A172 (cell line): ENCODE measurements at regions not wholly inside any gene's neighbourhood (a gene's known extent, or its start where the extent isn't known, plus 50 kb on each side); places are given as distances from the start of the nearest gene placed in this dataset.
"Not testable (repeated sequence)": the region's sequence is repeated elsewhere in the genome, so short reads cannot be mapped to it uniquely, and the experiment has no call there.

Experiments used
- DNase-seq: peaks from one replicate; pipeline ENCODE4 v3.0.0-alpha.2; 2015; ENCODE audit warnings: low spot score

DNA sequence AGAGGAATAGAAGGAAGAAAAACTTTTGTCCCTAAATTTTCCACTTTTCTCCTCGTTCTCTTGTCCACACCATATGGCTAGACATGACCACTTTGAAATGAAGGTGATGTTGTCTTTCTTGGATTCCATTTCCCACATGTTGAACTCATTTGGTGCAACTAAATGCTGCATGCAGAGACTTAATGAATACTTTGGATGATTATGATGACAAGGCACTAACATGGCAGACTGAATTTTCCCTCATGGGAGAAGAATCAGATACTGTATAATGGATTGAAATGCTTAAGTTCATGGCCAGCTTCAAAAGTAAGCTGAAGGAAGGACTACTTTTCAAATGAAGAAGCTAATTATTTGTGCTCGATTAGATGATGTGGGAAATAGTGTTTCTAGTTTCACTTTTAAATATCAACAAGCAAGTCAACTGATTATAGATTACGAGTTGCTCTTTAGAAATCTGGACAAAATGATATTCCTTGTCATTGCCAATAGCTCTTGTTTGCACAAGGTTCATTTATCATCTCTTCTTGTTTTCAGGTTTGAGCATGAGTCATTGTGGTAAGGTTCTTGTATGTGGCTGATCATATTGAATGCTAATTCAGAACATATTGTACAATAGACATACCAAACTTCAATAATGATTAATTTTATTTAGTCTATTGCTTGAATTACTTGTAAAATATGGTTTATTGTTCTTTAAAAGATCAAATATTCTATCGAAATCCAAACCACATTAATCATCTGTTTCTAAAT is 501.3 kb upstream of the FTMT start:
- DNase-seq: no peak

DNA sequence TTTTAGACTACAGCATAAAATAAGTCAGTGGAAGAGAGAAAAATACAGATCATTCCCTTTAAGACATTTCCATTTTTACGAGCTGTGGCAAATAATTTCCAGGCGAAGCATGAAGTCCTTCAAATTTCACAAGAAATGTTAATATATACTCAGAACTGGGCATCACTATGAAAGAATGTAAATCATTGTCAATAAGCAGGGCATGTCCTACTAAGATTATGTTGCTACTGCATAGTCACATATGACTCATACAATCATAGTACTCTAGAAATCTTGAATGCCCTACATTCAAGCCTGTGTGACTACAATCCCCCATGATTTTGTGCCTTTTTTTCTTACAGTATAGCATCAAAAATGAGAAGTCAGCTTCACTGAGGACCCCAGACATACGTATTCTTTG is 485.2 kb upstream of the FTMT start:
- DNase-seq: peak; percentile 48

DNA sequence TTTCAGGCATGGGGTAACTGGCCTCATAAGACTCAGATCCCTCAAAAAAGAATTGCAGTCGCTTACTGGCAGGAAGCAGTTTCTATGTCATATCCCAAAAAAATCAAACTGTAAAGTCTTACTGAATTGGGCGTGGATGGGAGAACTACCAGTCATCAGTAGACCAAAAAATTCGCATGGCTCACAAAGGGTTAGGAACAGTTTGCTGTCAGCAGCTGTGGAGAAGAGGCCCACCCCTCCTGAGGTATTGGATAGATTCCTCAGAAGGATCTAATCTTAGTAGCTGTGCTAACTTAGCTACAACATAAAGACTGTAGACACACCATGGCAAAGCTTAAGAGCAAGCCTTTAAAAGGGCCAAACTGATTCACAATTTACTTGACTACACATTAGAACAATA is 478.3 kb upstream of the FTMT start:
- no peak for DNase-seq

DNA sequence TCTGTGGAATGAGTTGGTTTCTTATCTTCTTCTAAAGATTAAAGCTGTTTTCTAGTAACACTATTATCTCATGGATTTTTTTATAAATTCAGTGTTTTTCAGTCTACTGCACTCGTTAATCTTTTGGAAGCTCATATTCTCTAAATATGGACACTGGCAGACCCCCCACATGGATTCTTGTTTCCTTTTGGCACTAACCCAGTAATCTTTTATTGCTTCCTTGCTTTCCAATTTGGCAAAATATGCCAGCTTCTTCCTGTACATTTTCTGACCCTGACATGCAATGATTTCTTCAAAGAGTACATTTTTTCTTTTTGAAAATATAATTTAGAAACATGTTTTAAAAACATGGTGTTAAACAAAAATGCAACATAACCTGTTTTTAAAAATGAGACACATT is 474.2 kb upstream of the FTMT start:
- no peak for DNase-seq

DNA sequence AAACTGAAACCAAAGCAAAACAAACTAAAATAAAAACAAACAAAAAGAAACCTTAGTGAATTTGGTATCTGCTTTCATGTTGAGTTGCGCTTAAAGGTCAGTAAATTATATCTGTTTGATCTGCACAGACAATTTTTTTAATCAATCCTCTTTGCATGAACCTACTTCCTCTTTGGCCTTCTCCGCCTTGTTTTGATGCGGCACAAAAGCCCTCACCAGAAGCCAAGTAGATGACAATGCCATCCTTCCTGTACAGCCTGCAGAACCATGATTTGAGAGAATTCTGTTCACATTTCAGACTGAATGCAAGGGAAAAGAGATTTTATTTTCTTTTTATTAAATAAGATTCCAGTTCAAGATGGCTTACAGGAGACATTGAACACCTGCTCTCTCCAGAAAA is 473.6 kb upstream of the FTMT start:
- DNase-seq: no peak

DNA sequence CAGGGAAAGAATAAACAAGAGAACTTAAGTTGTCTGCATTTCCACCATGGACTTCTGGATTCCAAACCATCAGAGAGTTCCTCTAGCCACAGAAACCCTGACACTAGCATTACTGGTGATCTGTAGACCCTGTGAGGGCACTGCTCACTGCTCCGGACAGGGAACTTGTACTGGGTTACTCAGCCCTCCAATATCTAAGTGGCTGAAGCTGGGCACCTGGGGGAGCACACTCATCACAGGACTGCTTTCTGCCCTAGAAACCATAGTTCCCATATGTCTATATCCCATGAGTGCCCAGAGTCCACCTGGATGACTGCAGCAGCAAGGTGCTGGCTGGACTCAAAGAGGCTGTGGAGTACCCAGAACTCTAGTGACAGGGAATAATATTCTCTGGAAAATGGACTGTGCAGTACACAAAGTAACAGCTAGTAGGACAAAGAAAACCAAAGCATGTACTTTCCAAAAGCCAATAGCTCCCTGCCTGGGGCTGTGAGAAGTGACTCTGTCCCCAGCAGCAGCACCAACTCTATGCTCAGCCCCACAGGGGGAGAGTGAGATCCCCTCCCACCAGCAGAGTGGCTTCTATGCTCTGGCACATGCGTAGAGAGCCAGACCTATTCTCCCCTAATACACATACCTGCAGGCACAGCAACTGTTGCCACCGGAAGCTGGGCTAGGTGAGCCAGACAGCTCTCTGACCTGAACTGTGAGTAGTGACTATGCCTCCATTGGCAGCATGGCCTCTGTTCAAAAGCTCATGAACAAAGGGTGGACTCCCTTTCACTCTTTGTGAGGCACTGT is 472.9 kb upstream of the FTMT start:
- no peak for DNase-seq

DNA sequence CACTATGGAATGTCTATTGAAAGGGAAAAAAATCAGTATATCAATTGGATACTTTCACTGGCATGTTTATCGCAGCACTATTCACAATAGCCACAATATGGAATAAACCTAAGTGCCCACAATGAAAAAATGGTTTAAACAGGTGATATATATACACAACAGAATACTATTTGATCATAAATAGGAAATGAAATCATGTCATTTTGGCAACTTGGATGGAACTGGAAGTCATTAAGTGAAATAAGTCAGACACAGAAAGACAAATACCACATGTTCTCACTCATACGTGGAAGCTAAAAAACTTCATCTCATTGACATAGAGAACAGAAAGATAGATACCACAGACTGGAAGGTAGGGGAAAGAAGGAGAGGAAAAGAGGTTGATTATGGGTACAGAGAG is 471.6 kb upstream of the FTMT start:
- DNase-seq: no peak

DNA sequence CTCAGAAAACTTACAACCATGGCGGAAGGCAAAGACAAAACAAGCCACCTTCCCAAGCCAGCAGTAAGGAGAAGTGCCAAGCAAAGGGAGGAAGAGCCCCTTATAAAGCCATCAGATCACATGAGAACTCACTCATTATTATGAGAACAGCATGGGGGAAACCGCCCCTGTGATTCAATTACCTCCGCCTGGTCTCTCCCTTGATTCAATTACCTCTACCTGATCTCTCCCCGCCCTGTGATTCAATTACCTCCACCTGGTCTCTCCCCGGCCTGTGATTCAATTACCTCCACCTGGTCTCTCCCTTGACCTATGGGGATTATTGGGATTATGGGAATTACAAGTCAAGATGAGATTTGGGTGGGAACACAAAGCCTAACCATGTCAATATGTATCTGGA is 467.3 kb upstream of the FTMT start:
- DNase-seq: no peak

DNA sequence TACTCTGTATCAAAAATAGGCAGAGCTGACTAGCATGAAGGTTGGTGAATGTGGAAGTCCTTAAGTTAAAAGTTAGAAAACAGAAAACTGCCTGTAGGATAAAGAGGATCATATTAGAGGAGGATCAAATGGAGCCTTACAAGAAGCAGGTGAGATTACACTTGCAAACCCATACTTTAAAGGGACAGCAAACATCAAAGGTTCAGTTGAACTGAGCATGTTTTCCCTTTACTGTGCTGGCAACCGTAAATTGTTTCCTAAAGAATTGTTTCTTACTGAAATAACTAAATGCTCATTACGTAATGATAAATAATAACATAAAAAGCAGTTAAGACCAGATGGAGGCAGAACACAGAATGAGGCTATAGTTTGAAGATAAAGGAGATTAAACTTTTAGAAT is 465.3 kb upstream of the FTMT start:
- no peak for DNase-seq

DNA sequence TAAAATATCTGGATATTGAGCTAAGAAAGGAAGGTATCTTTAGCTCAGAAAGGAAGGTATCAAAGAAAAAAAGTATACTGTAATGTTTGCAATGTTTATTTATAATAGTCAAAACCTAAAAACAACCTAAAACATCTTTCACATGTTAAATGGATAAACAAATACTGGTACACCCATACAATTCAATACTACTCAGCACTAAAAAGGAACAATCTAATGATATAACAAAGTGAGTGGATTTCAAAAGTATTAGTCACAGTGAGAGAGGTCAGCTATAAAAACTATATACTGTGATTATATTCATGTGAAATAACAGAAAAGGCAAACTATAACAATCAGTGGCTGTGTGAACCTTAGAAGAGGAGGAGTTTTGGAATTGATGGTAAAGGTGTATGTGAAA is 455.0 kb upstream of the FTMT start:
- no peak for DNase-seq

DNA sequence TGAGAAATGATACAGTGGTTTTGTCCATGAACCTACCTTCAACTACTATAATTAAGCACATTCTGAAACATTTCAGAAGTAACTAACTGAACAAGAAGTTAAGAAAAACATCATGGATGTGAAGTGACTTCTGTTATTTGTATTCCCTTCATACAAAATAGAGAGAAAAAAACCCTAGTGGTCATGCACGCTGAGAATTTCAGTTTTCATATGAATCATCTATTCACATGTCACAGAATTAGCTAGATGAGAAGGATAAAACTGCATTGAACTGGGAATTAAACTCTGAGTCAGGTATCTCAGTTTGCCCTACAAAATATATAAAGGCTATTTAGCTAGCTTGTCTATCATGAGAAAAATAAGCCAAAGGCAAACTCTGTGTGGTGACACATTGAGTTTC is 451.8 kb upstream of the FTMT start:
- DNase-seq: no peak

DNA sequence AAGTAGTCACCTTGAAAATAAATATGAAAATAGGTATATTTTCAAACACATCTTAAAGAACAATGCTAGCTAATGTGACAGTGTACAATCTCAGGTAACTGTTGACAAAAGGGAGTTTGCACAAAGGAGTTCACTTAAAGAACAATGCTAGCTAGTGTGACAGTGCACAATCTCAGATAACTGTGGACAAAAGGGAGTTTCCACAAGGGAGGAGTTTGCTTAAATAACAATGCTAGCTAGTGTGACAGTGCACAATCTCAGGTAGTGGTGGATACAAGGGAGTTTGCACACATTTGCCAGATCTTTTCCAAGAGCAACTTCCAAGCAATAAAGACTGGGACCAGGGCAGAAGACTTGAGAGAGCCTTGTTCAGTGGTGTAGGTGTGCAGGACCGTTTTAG is 442.9 kb upstream of the FTMT start:
- no peak for DNase-seq

DNA sequence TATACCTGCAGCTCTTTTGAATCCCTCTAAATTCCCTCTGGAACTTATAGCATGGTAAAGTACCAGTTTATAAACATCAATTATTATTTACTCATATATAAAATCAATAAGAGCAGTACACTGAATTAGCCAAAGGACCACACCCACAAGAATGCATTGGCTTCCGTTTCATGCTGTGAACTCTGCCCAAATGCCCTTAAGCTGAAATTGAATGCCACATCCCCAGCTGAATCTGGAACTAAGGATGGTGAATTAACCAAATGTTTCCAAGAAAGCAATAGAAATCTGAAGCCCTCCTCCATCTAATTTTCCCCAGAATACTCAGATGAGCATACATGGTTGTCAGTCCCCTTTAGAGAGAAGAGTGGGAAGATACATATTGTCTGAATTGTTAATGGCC is 436.4 kb upstream of the FTMT start:
- DNase-seq: no peak

DNA sequence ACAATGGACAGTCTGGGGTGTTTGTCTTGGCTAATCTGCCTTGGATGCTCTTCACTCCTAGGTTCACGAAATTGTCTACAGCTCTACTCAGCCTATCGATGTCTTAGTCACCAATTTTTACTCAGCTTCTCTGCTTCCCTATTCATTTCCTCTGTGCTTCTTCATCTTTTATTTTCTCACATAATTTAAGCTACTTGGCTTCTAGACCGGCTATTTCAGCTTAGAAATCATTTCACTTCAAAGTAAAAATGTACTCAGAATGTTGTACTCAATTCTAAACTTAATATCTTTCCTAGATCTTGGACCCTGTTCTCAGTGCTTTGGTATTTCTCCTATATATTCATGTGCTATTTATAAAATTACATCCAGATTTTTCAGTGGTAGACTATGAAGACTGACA is 430.0 kb upstream of the FTMT start:
- DNase-seq: no peak

DNA sequence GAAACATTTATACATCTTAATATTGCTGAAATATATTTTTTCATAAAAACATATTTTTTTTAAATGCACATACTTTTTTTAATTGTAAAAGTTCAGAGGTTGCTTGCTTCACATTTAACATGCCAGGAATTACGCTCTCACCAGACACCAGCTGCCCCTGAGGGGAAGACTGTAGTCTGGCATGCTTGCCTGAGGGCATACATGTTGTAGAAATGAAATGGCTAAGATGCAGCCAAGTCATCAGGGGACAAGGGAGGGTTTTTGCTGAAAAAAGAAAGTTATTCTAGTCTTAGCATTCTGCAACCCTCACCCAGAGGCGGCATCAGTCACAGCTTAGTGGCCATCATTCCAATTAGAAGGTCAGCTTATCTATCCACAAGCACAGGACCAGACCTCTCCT is 426.7 kb upstream of the FTMT start:
- DNase-seq: no peak

DNA sequence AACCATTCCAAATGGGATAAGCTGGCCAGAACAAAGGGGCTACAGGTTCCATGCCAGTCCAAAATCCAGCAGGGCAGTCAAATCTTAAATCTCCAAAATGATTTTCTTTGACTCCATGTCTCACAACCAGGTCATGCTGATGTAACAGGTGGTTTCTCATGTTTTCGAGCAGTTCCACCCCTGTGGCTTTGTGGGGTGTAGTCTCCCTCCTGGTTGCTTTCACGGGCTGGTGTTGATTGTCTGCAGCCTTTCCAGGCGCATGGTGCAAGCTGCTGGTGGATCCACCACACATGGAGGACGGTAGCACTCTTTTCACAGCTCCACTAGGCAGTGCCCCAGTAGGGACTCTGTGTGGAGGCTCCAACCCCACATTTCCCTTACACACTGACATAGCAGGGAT is 425.5 kb upstream of the FTMT start:
- DNase-seq: no peak

DNA sequence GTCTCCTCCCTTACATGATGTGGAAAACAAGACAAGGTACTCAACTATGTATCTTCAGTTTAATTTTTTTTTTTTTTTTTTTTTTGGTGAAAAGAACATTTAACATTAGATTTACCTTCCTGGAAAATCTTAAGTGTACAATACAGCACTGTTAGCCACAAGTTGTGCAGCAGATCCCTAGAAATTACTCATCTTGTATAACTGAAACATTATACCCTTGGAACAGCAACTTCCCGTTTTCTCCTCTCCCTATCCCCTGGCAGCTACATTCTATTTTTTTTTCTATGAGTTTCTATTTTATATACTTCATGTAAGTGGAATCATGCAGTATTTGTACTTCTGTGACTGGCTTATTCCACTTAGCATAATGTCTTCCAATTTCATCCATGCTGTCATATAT is 421.9 kb upstream of the FTMT start:
- DNase-seq: no peak

DNA sequence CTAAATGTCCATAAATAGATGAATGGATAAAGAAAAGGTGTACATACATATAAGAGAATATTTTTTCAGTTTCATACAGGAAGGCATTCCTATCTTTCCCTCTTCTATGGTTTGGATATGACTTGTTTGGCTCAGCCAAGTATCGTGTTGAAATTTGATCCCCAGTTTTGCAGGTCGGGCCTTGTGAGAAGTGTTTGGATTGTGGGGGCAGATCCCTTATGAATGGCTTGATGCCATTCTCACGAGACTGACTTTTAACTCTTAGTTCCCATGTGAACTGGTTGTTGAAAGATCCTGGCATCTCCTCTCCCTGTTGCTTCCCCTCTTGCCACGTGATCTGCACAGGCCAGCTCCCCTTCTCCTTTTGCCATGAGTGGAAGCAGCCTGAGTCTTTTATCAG is 421.1 kb upstream of the FTMT start:
- DNase-seq: no peak

DNA sequence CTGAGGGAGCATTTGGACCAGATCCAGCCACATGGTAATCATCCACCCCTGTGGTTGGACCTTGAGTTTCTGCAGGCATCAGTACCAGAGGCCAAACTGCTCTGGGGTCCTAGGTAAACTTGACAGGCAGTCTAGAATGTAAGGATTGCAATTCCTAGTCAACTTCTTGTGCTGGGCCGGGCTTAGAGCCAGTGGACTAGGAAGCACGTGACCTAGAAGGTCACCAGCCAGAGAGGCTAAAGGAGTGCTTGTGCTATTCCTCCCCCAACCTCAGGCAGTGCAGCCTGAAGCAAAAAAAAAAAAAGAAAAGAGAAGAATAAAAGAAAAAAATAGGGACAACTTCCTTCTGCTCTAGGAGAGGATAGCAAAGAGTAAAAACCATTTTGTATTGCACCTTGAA is 406.2 kb upstream of the FTMT start:
- DNase-seq: no peak

DNA sequence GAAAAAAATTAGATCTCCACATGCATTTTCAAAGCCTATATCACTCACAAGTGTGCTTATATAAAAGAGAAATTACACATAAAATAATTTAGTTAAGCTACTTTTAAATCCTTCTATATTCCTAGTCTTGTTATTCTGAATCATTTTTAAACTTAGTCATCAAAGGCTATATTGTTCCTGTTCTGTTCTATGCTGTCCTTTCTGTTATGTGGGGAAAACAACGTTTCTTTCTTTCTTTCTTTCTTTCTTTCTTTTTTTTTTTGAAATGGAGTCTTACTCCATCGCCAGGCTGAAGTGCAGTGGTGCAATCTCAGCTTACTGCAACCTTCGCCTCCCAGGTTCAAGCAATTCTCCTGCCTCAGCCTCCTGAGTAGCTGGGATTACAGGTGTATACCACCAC is 389.2 kb upstream of the FTMT start:
- DNase-seq: no peak

DNA sequence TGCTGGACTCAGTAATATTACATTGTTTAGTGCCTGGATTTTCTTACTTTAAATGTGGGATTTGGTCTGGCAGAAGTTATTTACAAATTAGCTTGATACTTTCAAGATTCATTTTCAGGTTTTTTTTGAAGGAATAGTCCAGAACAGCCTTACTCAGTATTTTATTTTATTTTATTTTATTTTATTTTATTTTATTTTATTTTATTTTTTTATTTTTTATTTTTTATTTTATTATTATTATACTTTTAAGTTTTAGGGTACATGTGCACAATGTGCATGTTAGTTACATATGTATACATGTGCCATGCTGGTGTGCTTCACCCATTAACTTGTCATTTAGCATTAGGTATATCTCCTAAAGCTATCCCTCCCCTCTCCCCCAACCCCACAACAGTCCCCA is 380.5 kb upstream of the FTMT start:
- not testable (repeated sequence) for DNase-seq

DNA sequence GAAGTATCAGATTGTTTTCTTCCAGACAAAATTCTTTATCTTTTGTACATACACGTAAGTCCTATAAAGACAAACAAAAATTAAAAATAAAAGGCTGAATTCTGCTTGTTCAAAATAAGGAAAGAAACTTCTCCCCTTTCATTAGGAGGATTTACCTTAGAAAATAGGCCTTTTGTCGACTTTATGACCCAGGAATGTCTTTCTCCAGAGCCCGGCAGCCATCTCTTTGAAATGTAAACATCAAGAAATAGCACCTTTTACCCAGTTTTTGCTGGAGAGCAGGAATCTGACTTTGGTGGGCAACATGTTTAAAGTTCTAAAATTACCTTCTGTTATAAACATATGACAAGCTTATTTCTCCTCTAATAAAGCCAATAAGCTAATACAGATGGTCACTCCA is 373.0 kb upstream of the FTMT start:
- no peak for DNase-seq

DNA sequence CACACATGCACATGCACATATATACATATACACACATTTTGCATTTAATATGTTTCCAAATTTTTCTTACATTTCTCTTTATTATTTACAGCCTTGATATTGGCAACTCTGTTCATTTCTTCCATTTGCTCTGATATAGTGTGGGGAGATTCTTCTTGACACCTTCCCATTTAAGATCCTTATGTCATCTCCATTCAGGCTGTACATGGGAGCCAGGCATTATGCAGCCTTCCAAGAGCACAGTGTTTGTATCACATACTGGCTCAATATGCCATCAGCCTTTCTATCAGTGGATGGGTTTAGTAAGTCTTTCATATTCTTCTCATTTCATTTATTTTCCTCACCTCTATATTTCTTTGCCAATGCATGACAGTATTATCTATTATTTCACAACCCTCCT is 372.3 kb upstream of the FTMT start:
- DNase-seq: no peak

DNA sequence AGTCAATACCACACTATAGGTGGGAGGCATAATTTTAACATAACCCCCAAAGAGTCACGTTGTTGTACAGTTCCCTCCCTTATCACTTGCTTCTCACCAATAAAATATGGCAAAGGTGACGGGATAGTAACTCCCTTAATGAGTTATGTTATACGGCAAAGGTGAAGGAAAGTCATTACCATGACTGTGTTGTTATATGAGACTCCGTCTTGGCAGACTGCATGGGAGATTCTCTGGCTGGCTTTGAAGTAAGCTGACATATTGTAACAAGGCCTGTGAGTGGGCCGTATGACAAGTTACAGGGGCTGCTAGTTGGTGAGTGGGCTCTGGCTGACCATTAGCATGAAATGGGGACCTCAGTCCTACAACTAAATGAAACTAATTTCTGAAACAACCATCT is 366.4 kb upstream of the FTMT start:
- DNase-seq: no peak
